IPS-NIHi11 (cell line): ENCODE measurements at regions not wholly inside any gene's neighbourhood (a gene's known extent, or its start where the extent isn't known, plus 50 kb on each side); places are given as distances from the start of the nearest gene placed in this dataset.
"Not testable (repeated sequence)": the region's sequence is repeated elsewhere in the genome, so short reads cannot be mapped to it uniquely, and the experiment has no call there.

Experiments used
- DNase-seq: peaks from one replicate; pipeline ENCODE4 v3.0.0; 2012; ENCODE audit warnings: mixed read lengths, low spot score

GRCh38 chr11:116666673-116667249 lies 106.0 kb downstream of the BUD13 start:
- not testable (repeated sequence) for DNase-seq

GRCh38 chr11:116665523-116665922 lies 107.3 kb downstream of the BUD13 start:
- no peak for DNase-seq

- no peak for DNase-seq
These were observed 111.7 kb downstream of the BUD13 start for GRCh38 chr11:116661056-116661455.

GRCh38 chr11:116660011-116660410 lies 112.8 kb downstream of the BUD13 start:
- DNase-seq, result no peak

- no peak for DNase-seq
These were observed 113.8 kb downstream of the BUD13 start for GRCh38 chr11:116658876-116659535.

- DNase-seq, result no peak
These were observed 114.7 kb downstream of the BUD13 start for GRCh38 chr11:116657842-116658825.

- no peak for DNase-seq
These were observed 116.8 kb downstream of the BUD13 start for GRCh38 chr11:116656011-116656410.

- DNase-seq, result no peak
These were observed 118.3 kb downstream of the BUD13 start for GRCh38 chr11:116654526-116654925.

- no peak for DNase-seq
These were observed 119.6 kb downstream of the BUD13 start for GRCh38 chr11:116653206-116653605.

GRCh38 chr11:116651737-116652237 lies 121.0 kb downstream of the BUD13 start:
- DNase-seq, result no peak

GRCh38 chr11:116651098-116651736 lies 121.6 kb downstream of the BUD13 start:
- DNase-seq, result no peak

GRCh38 chr11:116650052-116650451 lies 122.7 kb downstream of the BUD13 start:
- DNase-seq, result no peak

- DNase-seq, result no peak
These were observed 123.5 kb downstream of the BUD13 start for GRCh38 chr11:116649268-116649667.

GRCh38 chr11:116648247-116649174 lies 124.3 kb downstream of the BUD13 start:
- no peak for DNase-seq

GRCh38 chr11:116647305-116648080 lies 125.3 kb downstream of the BUD13 start:
- DNase-seq, result no peak

- DNase-seq, result no peak
These were observed 126.6 kb downstream of the BUD13 start for GRCh38 chr11:116646191-116646590.

GRCh38 chr11:116644941-116645305 lies 127.9 kb downstream of the BUD13 start:
- peak; percentile 56 for DNase-seq

GRCh38 chr11:116644201-116644940 lies 128.4 kb downstream of the BUD13 start:
- no peak for DNase-seq

- DNase-seq, result no peak
These were observed 129.3 kb downstream of the BUD13 start for GRCh38 chr11:116643521-116643920.

- no peak for DNase-seq
These were observed 129.9 kb downstream of the BUD13 start for GRCh38 chr11:116642902-116643301.
